Subcutaneous abdominal adipose tissue (tissue), 5 donors: ENCODE measurements at regions not wholly inside any gene's neighbourhood (a gene's known extent, or its start where the extent isn't known, plus 50 kb on each side); places are given as distances from the start of the nearest gene placed in this dataset.

ENCODE experiments used
- H3K27ac ChIP-seq: one replicate; pipeline ENCODE4 v1.7.0; 2013; ENCODE audit warnings: low read depth, mild to moderate bottlenecking, inconsistent platforms, low read length, moderate library complexity
- H3K27me3 ChIP-seq, 5 donors: one replicate each; pipeline ENCODE4 v1.7.0; 2013; ENCODE audit warnings: low read length in 5 of 5, inconsistent platforms in 1 of 5; ENCODE audit not compliant: control insufficient read depth in 5 of 5, insufficient read depth in 4 of 5
- H3K36me3 ChIP-seq, 5 donors: one replicate each; pipeline ENCODE4 v1.7.0; 2013; ENCODE audit warnings: low read length in 5 of 5; ENCODE audit not compliant: control insufficient read depth in 5 of 5, insufficient read depth in 5 of 5
- H3K4me1 ChIP-seq, 5 donors: one replicate each; pipeline ENCODE4 v1.7.0; 2013; ENCODE audit warnings: low read length in 5 of 5, mild to moderate bottlenecking in 3 of 5, moderate library complexity in 1 of 5; ENCODE audit not compliant: control insufficient read depth in 5 of 5, insufficient read depth in 5 of 5
- H3K4me3 ChIP-seq, 5 donors: one replicate each; pipeline ENCODE4 v1.7.0; 2013; ENCODE audit warnings: low read length in 5 of 5, low read depth in 1 of 5
- H3K9ac ChIP-seq, 5 donors: one replicate each; pipeline ENCODE4 v1.7.0; 2013; ENCODE audit warnings: low read length in 5 of 5, mild to moderate bottlenecking in 4 of 5, moderate library complexity in 3 of 5
- H3K9me3 ChIP-seq, 5 donors: one replicate each; pipeline ENCODE4 v1.7.0; 2013; ENCODE audit warnings: low read length in 5 of 5; ENCODE audit not compliant: control insufficient read depth in 5 of 5
- donor health status: healthy.
- donor health status: healthy.
- donor health status: healthy.
- donor health status: healthy.
- donor health status: healthy.

DNA sequence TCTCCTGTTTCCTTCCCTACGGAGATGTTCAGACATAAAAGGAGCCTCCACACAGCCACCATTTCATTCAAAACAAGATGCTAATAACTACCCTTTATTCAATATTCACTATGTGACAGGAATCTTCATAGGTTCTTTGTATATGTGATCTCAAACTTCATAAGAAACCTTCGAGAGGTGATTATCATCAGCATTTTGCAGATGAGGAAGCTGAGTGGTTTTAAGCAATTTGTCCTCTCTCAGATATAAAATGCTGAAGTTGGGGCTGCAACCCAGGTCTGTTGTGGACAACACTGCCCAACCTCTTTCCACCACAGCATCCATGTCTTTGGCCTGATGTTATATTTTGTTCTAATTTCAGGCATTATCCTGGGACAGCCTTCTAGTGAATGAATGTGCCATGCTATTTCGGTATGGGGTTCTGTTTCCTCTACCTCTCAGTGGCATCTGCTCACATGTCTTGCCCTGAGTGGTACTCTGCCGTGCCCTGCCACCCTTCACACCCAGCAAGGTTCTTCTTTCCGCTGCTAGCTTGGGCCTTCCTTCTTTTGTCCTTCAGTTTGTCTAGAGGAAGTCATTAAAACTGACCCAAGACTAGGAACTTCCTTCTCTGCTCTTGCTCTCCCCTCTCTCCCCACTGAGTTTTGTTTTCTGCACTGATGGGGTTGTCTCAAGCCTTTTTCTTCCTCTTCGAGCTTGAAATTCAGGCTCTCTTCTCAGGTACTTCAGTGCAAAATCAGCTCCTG lies 300.9 kb upstream of the PRDM1 start:
- Histone ChIP-seq H3K4me1 (peaks cover 0 to 20% (median 5%) of the 10 kb centered on the region in 5 donors), H3K27ac (no peak overlapping the region), H3K27me3 (no peaks in the 10 kb centered on the region), H3K9ac (no peak overlapping the region), H3K4me3 (no peak overlapping the region), H3K9me3 (no peaks in the 10 kb centered on the region), H3K36me3 (no peaks in the 10 kb centered on the region)

DNA sequence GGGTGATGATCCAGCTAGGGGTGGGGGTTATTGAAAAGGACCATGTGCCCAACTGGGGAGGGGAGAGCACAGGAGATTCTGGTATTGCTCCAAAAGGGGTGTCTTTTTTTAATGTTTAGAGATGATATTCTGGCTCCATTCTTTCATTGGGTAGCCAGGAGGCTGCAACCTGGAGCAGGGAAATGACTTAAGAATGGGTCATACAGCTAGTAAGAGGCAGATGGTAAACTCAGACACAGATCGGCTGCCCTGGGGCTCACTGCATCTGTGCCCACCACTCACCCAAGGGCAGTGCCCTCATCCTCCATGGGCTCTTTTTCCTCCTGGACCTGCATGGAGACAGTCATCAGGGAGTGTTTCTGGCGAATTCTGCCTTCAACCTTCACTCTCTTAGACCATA lies 302.0 kb upstream of the PRDM1 start:
- peaks cover 0 to 20% (median 5%) of the 10 kb centered on the region in 5 donors for H3K4me1 ChIP-seq
- H3K36me3 ChIP-seq, result no peaks in the 10 kb centered on the region
- no peak overlapping the region for H3K27ac ChIP-seq
- H3K27me3 ChIP-seq, result no peaks in the 10 kb centered on the region
- no peaks in the 10 kb centered on the region for H3K9me3 ChIP-seq
- no peak overlapping the region for H3K9ac ChIP-seq
- H3K4me3 ChIP-seq, result no peak overlapping the region

DNA sequence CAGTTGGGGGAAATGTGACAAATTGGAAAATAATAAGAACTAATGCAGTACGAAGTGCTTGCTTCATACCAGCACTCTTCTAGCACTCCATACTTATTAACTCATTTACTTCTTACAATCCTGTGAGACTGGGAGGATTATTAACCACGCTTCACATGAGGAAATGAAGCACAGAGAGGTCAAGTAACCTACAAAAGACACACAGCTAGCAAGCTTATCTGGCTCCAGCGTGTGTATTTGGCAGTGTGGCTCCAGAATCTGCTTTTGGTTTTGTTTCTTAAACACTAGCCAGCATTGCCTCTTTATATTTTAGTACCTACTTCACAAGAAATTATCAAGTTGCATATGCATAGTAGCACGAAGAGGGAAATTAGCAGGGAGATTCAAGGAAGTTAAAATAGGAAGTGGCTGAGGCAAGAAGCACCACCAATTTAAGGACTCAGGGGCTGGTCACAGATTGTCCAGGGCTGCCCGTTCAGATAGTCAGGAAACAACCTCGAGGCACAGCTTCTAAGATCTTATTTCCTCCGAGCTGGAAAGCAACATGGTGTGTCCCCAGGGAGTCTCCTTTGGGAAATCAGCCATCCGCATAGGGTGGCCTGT lies 302.7 kb upstream of the PRDM1 start:
- no peak overlapping the region for H3K9ac ChIP-seq
- H3K36me3 ChIP-seq, result no peaks in the 10 kb centered on the region
- no peak overlapping the region for H3K27ac ChIP-seq
- no peak overlapping the region for H3K4me3 ChIP-seq
- peaks cover 0 to 20% (median 5%) of the 10 kb centered on the region in 5 donors for H3K4me1 ChIP-seq
- H3K27me3 ChIP-seq, result no peaks in the 10 kb centered on the region
- H3K9me3 ChIP-seq, result no peaks in the 10 kb centered on the region

DNA sequence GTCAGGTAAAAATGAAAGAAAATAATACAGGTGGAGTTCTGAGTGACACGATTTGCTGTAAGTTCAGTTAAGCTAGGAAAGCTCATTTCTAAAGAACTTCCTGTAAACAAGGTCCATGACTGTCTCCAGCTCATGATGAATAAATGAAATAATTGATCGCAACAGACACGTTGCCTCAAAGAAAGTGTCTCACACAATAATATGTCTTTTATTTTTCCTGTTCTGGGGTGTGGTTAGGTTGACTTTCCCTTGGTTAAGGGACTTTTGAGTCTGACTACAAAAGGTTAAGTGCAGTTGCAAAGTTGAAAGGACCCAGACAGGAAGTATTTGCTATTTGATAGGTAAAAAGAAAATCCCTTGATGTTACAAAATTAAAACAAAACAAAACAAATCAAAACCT lies 304.2 kb upstream of the PRDM1 start:
- Histone ChIP-seq H3K27me3 (no peaks in the 10 kb centered on the region), H3K9ac (no peak overlapping the region), H3K9me3 (no peaks in the 10 kb centered on the region), H3K4me1 (peaks cover 0 to 20% (median 5%) of the 10 kb centered on the region in 5 donors), H3K36me3 (no peaks in the 10 kb centered on the region), H3K4me3 (no peak overlapping the region), H3K27ac (no peak overlapping the region)

DNA sequence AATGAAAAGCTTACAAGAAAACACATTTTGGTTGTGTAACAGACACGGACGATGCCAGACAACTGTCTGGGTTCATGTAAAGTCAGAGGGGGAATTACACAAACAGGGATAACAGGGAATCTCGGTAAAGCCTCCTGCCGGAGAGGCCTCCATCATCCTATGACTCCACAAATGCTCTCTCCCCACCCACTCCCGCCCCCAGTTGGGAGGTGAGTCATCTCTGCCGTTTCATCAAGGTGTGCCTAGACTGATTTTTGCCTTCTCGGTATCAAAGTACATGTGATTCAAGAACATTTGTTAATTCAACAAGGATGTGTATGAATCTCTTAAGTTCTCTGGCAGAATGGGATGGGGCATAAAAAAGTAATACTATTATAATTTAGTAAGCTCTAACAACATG lies 304.9 kb upstream of the PRDM1 start:
- peaks cover 0 to 20% (median 5%) of the 10 kb centered on the region in 5 donors for H3K4me1 ChIP-seq
- H3K9me3 ChIP-seq, result no peaks in the 10 kb centered on the region
- H3K36me3 ChIP-seq, result no peaks in the 10 kb centered on the region
- no peak overlapping the region for H3K4me3 ChIP-seq
- no peaks in the 10 kb centered on the region for H3K27me3 ChIP-seq
- no peak overlapping the region for H3K27ac ChIP-seq
- H3K9ac ChIP-seq, result no peak overlapping the region

DNA sequence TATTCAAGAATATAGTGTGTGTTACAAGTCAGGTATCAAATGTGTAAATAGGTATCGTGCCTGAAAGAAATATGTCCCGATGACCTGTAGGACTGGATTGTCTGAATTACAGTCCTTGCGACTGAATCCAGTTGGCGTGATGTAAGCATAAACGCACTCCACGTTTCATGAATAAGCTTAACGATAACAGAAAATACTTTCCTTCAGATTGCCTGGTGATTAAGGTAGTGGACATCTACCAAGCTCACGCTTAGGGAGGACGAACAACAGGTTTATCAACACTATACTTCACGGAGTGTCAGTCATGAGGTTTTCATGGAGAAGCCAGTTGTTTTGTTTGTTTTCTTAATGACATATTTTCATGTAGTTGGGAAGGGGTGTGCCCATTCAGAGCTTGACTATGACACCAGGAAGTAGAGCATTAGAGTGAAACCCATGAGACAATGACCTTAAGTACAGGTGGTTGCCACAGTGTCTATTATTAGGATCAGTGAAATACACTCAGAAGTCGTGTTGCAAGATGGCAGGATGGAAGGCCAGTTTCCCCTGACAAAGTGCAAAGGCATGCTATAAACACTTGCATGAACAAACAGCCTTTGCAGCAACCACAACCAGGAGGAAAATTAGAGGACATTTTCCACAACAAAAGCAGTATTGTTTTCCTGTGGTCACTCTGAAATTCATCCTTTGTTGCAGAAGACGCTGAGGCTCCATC lies 305.8 kb upstream of the PRDM1 start:
- no peak overlapping the region for H3K9ac ChIP-seq
- no peaks in the 10 kb centered on the region for H3K36me3 ChIP-seq
- no peaks in the 10 kb centered on the region for H3K27me3 ChIP-seq
- no peak overlapping the region for H3K4me3 ChIP-seq
- peaks cover under 1 to 6% (median 4%) of the 10 kb centered on the region in 5 donors for H3K9me3 ChIP-seq
- no peak overlapping the region for H3K27ac ChIP-seq
- H3K4me1 ChIP-seq, result peaks cover 0 to 15% (median 2%) of the 10 kb centered on the region in 5 donors

DNA sequence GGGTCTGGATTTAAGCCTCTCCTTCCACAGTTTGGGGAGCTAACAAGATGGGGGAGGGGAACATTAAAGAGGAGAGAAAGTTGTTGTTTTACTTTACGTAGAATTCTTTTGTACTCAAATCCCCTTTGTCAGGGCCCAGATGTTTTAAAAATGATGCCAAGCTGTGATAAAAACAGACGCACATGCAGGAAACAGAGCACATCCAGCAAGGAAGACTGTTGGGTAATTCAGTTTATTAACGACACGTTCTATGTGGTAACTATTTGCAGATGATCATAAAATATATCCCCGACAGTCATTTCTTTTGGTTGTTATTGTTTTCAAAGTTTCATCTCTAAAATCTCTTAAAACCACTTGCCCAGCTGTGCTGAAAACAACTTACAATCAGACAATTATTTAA lies 307.0 kb upstream of the PRDM1 start:
- H3K27me3 ChIP-seq, result no peaks in the 10 kb centered on the region
- peaks cover 0 to 11% (median 2%) of the 10 kb centered on the region in 5 donors for H3K4me1 ChIP-seq
- no peak overlapping the region for H3K9ac ChIP-seq
- H3K27ac ChIP-seq, result no peak overlapping the region
- H3K36me3 ChIP-seq, result no peaks in the 10 kb centered on the region
- H3K9me3 ChIP-seq, result peaks cover 4 to 14% (median 7%) of the 10 kb centered on the region in 5 donors
- H3K4me3 ChIP-seq, result no peak overlapping the region

DNA sequence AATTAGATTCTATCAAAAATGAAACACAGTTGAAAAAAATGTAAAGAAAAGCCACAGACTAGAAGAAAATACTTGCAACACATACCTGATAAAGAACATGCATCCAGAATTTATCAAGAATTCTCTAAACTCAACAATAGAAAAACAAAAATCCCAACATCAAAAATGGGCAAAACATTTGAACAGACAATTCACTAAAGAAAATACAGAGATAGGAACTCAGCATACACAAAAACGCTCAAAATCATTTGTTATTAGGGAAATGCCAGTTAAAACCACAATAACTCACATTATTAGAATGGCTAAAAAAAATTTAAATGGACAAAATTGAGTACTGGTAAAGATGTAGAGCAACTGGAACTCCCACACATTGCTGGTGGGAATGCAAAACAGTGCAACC lies 311.0 kb upstream of the PRDM1 start:
- Histone ChIP-seq H3K36me3 (no peaks in the 10 kb centered on the region), H3K9me3 (peaks cover 4 to 17% (median 7%) of the 10 kb centered on the region in 5 donors), H3K27ac (no peak overlapping the region), H3K4me1 (peaks cover 0 to 6% (median 0%) of the 10 kb centered on the region in 5 donors), H3K9ac (no peak overlapping the region), H3K4me3 (no peak overlapping the region), H3K27me3 (no peaks in the 10 kb centered on the region)

DNA sequence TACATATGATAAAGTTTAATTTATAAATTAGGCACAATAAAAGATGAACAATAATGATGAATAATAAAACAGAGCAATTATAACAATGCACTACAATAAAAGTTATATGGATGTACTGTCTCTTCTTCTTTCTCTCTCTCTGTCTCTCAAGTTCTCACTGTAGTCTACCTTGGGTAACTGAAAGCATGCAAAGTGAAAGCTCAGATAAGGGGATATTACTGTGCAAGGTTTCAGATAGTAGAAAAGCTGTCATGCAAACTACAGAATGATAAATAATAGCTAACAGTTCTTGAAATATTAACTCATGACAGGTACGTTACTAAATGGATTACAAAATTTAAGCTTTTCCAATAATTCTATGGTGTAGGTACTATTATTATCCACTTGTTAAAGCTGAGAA lies 311.9 kb upstream of the PRDM1 start:
- Histone ChIP-seq H3K9me3 (peaks cover 4 to 17% (median 7%) of the 10 kb centered on the region in 5 donors), H3K4me3 (no peak overlapping the region), H3K27me3 (no peaks in the 10 kb centered on the region), H3K4me1 (peaks cover 0 to 3% (median 0%) of the 10 kb centered on the region in 5 donors), H3K36me3 (no peaks in the 10 kb centered on the region), H3K27ac (no peak overlapping the region), H3K9ac (no peak overlapping the region)
